ENCODE measurements at regions not wholly inside any gene's neighbourhood (a gene's known extent, or its start where the extent isn't known, plus 50 kb on each side); places are given as distances from the start of the nearest gene placed in this dataset.

- no peak for TF ChIP-seq PBX2 (CRISPR knock-in tag; IDR thresholded peaks at IDR 0.05)
- TF ChIP-seq, protein P1, sequence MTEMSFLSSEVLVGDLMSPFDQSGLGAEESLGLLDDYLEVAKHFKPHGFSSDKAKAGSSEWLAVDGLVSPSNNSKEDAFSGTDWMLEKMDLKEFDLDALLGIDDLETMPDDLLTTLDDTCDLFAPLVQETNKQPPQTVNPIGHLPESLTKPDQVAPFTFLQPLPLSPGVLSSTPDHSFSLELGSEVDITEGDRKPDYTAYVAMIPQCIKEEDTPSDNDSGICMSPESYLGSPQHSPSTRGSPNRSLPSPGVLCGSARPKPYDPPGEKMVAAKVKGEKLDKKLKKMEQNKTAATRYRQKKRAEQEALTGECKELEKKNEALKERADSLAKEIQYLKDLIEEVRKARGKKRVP (CRISPR knock-in tag; IDR thresholded peaks at IDR 0.05): no peak
Observed at GRCh38 chr4:183846951-183847350, 58.2 kb upstream of the STOX2 start (continued).

DNA sequence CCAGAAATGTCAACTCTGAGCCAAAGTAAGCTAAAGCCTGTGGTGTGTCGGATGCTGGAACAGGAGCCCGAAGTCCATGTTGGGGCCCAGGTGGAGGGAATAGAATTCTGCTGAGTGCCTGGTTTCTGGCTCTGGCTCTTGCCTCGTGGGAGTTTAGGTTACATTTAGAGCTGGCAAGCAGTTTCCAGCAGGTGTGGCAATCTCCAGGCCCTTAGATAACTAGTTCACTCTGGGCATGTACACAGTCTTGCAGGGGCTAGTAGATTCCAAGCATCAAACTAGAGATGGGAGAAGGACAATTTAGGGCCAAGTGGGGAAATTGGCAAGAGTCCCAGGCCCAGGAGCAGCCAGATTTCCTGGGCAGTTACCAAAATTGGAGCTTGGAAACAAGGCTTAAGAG, 56.3 kb upstream of the STOX2 start:
- no TSS peak for BruUV-seq (replicated peaks)
- Histone ChIP-seq H3K9me3 (ENCODE audit: low read length) (peaks cover 8% of the 10 kb centered on the region; the same call in 1 of the 2 replicates), H4K20me1 (ENCODE audit: insufficient read depth, low read length) (no peaks in the 10 kb centered on the region), H3K27ac (ENCODE audit: extremely low read length, insufficient read depth, low read length) (no peak overlapping the region), H3K36me3 (replicated peaks in 1 of 2; ENCODE audit: control insufficient read depth in 1 of 2, insufficient read depth in 2 of 2, low read length in 2 of 2) (no peaks in the 10 kb centered on the region), H3K27me3 (ENCODE audit: control insufficient read depth in 1 of 2, insufficient read depth in 2 of 2, low read length in 2 of 2) (no peaks in the 10 kb centered on the region), H3K4me1 (ENCODE audit: insufficient read depth, low read length) (no peaks in the 10 kb centered on the region), H3K9ac (ENCODE audit: insufficient read depth, low read depth, low read length) (no peak overlapping the region), H3K4me3 (replicated peaks in 1 of 3; ENCODE audit: insufficient read depth in 1 of 3, low read depth in 2 of 3, low read length in 3 of 3) (no peak overlapping the region), H3K79me2 (ENCODE audit: insufficient read depth, low read length) (no peaks in the 10 kb centered on the region), H3K4me2 (ENCODE audit: low read depth, low read length) (no peak overlapping the region), H2AFZ (ENCODE audit: low read length) (no peak overlapping the region)
- in situ Hi-C loops (cut with HindIII; ENCODE audit: extremely low pct_ligation_motif_present, low pct_unique_long_range_greater_than_20kb) (no loop called here), intact Hi-C loops (cut with micrococcal nuclease; ENCODE audit: unreplicated experiment) (no loop called here)
- DNase-seq (ENCODE audit: low spot score): no peak
- no peak for FAIRE-seq
- ChIA-PET POLR2A (no interaction called here), CTCF (ENCODE audit: low intra/inter-chr PET ratio, low total read pairs) (no interaction called here)
- ATAC-seq: no peak
- 3% methylated on average over 3 of the region's 3 CpGs for WGBS (ENCODE audit: low lambda C conversion rate)
- TF ChIP-seq MAFK (conservative IDR thresholded peaks at IDR 0.05 in 1 of 2, IDR thresholded peaks at IDR 0.05 in 1 of 2; ENCODE audit: low read length in 2 of 2): 0 out of 4 replicates have a peak, but pooled peaks of 1 of the 2 experiments have one; percentile 4
- TF ChIP-seq NFATC3 (CRISPR knock-in tag; IDR thresholded peaks at IDR 0.05): no peak
- TF ChIP-seq MAFF (IDR thresholded peaks at IDR 0.05; ENCODE audit: low read depth, low read length): 0 out of 2 replicates have a peak, but pooled peaks have one; percentile 1

Measured in HepG2 (cell line).